NCI-H1105 (cell line): ENCODE measurements at regions not wholly inside any gene's neighbourhood (a gene's known extent, or its start where the extent isn't known, plus 50 kb on each side); places are given as distances from the start of the nearest gene placed in this dataset.
A peak's percentile ranks its signal among the peaks of the same experiment; 100 is the strongest.

ENCODE experiments used
- DNase-seq: peaks from one replicate; lab custom pipeline; 2025; lab: John Stamatoyannopoulos, UW

DNA sequence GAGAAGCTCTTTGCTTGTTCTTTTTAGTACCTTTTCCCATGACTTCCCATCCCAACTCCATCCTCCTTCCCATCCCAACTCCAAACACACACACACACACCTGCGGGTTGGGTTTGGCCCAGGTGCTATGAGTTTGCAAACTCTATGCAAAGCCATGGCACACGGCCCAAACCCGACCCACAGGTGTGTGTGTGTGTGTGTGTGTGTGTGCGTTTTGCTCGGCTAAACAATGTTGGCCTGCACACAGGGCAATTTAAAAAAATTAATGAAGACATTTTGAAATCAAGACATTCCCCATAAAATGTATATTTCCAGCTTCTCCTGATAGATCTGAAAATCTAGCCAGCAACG, 103.7 kb upstream of the TLE3 start:
- no peak for DNase-seq

DNA sequence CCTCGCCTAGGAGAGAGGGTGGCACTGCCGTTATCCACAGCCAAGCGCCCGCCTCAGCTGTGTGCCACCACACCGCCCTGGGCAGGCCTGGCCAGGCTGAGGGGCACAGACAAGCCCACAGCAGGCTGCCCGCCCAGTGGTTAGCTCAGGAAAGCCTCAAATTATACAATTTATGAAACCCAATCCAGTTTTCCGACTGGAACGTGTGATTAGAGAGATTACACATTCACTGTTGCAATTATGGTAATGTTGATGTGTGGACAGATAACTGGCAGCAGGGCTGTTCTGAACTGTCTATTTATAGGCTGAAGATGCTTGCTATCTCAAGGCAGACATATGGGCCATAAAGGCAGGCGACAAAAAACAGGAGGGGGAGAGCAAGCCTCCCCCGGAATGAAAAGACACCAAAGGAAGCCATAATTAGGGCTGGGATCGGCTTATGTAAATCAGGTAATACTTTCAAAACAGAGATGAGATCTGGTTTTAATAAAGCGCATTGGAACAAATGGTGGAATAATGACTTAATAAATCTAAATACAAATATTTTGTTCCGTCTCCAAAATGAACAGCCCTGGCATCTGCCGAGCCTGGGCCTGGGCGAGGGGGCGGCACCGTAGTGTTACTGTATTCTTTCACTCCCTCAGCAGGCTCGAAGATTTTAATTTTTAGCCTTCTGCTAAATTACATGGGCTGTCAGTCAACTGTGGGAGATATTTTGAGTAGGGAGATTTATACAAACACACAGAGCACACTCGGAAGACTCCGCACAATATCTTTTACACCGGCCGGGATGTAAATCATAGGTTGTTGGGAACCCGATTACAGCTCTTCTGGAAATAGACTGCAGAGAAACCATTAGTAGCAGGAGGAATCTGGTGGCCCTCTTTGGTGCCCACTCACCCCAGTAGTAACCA, 103.1 kb upstream of the TLE3 start:
- peak; percentile 58 for DNase-seq

DNA sequence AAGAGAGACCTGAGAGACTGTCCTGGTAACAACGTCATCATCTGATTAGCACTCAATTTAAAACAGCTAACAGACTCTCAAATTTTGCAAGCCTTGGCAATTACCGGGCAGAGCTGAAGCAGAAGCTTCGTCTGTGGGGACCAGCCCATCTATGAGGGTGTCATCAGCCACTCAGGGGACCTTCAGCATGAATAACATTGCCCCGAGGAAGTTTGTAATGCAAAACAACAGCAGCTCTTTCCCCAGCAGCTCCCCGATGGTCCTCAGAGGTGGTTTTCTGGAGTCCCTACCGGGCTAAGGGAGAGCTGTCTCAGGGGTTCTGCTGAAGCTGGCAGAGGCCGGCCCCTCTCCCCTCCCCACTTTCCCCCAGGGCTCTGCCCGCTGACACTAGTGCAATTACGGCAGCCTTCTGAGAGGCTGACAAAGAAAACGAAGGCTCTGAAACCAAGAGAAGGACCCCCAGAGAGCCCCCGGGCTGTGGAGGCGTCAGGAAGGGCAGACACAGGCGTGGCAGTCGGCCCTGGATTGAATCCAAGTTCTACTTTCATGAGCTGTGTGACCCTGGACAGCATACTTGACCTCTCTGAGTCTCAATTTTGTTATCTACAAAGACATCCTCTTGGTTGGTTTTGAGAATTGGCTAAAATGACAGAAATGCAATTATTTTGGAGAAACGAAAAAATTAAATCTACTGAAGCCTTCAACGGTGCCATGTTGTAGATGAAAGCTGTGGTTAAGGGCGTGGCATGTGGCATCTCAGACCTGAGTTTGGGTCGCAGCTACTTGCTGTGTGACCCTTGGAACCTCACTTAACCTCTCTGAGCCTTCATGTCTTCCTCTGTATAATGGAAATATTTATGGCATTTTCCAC, 102.1 kb upstream of the TLE3 start:
- no peak for DNase-seq

DNA sequence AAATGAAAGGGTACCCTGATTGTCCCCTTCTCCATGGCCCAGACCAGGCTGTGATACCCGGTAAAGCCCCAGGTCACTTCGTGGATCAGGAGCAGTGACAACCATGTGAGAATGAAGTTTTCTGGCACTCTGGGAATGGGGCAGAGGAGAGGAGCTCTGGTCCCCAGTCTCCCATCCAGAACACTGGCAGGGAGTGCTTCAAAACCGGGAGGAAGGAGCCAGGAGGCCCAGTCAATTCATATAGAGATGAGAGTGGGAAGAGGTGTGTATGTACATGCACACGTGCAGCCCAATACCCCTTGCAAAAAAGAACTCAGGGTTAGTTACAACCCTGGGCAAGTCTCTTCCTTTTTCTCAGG, 101.4 kb upstream of the TLE3 start:
- DNase-seq, result no peak

DNA sequence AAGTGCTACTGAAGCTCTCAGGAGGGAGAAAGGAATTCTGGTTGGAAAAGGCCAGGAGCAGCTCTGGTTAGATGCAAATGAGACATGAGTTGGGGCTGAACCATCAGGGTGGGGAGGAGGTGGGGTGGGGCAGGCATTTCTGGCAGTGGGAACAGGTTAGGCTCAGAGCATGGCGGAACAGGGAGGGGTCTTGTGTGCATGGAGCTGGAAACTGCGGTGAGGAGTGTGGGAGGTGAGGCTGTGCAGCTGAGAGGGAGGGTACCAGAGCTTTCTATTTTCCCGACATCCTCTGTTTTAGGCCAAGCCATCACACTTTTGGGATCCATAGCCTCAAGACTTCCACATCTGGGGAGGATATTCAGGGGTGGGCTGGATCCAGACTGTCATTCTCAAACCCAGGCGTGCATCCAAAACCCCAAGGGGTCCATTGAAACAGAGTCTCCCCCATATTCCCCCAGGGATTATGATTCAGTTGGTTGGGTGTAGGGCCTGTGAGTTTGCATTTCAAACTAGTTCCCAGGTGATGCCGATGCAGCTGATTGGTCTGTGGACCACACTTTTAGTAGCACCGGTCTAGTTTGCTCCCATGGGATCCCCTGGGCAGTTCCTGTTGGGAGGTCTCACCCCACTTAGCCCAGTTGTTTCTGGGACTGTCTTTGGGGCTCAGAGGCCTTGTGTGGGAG, 100.9 kb upstream of the TLE3 start:
- no peak for DNase-seq

DNA sequence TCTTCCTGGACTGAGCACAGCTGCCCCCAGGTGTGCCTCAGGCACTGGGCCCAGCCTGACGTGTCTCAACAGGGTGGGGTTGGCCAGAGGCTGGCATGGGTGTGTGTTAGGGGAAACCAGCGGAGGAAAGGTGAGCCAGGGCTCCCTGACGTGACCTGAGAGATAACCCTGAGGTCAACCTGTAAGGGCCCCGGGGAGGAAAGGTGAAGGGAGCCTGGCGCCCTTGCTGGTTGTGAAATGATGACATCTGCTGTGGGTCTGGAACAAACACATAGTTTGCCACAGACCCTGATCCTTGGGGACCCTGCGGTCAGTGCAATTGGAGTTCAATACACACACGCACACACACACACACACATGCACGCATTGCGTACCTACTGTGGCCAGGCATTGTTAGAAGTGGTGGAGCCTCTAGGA, 100.2 kb upstream of the TLE3 start:
- DNase-seq, result no peak

DNA sequence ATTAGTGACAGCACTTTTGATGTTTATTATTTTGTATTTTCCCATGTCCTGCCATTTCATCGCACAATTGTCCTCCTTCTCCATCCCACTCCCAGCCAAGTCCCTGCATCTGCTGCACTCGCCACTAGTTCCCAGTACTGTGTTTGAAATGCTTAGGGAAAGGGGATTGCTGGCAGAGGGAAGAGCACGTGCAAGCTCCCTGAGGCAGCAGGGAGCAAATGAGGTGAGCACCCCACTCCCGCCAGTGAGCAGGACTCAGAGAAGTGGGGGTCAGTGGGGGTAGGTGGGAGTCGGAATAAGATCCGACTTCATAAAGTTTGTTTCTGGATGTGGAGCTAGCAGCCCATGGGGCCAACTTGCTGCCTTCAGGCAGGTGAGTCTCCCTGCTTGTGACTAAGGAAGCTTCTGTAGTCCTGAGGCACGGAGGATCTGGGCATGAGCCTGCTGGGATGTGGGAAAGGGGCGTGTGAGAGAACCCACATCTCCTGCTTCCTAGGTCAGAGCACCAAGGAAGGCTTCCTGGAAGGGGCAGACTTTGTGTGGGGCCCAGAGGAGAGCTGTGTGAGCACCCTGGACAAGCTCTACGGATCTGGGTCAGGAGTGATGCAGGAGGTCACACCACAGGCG, 99.7 kb upstream of the TLE3 start:
- DNase-seq, result no peak

DNA sequence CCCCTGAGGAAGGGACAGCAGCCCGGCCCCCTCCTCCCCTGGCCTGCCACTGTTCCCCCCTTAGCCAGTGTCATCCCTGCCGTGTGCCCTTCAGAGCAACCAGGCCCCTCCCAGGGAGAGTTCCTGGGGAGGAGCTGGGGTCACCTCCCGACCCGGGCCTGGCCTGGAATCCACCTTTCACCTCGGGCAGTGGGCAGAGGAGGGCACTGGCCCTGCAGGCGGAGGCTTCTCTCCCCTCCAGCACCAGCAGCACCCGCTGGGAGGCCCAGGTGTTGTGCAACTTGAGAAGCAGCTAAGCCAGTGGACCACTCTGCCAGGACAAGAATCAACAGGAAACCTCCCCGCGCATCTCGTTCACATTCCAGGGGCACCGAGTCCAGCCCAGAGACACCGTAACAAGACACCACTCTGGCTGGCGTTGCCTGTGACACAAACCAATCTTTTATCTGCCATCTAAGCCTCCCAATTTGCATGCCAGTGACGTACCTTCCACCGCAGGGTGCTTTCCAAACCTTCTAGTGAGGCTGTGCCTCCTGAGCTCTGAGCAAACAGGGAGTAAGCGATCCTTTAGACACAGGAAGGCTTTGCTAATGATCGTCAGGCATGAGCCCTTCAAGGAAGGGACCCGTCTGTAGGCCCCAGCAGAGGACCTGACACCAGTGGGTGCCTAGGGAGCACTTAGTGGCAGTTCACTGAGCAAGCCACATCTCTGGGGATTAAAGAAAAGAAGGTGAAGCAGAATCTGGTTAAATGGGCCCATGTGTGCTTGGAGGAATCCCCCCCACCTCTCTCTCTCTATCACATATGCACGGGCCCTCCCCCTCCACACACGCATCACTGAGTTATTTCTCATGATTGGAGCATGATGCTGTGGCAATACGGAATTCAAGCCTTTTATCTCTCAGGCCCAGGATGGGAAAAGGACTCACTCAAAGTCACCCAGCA, 98.9 kb upstream of the TLE3 start:
- peak; percentile 93 for DNase-seq

DNA sequence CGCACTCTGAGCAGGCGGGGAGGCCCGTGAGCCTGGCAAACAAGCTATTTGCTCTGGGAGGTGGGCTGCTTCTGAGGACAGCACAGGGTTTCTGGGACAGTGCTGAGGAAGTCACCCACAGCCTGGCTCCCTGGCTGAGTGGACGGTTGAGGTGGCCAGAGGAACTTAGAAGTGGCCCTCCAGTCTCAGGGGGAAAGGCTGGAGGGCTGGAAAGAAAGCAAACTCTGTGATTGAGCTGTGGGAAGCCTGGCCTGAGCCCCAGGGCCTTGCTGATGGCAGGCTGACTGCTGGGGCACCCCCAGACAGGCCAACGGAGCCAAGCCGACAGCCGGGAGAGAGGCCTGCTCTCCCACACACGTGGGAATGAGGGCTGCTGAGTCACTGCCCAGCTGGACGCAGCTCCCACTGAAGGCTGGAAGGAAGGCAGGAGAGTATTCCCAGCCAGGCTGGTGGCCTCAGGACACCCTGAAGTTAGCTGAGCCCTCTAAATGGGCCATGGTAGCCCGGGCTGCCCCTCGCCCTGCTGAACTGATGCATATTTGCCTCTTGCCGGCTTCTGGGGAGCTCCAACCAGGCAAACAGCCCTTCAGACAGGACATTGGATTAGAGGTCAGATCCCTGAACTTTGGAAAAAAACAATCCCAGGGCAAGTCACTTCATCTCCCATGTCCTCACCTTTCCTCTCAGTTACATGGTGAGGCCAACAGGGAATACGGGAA, 98.0 kb upstream of the TLE3 start:
- no peak for DNase-seq

DNA sequence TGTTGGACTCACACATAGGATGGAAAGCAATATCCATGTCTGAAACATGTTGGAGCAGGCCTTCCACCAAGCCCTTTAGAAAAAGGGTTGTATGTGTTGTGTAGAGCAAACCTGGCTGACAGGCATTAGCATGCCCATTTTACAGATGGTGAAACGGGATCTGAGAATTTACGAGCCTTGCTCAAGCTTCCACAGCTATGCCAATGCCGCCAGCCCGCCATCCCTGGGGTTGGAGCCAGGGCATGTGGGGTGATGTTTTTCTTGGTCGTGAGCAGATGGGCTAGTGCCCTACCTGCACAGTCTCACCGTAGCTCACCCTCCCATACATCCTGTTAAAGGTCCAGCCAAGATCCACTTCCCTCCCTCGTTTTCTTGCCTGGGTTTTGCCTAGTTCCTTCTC, 97.5 kb upstream of the TLE3 start:
- DNase-seq, result no peak

DNA sequence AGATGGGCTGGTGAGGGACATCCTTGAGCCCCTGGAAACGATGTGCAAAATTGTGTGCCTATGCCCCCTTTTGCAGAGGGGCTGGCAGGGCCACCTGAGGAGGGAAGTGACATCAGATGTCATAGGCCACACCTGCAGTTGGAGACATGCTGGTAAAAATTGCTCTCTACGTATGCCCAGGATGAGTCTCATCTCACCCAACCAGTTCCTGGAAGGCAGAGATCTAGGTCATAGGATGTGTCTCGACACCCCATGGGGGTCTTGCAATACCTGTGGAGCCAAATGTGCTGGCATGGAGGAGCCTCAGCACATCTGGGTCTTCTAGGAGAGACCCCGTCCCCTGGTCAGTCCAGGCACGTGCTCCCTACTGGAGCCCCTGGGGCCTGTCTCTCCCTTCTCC, 96.5 kb upstream of the TLE3 start:
- no peak for DNase-seq

DNA sequence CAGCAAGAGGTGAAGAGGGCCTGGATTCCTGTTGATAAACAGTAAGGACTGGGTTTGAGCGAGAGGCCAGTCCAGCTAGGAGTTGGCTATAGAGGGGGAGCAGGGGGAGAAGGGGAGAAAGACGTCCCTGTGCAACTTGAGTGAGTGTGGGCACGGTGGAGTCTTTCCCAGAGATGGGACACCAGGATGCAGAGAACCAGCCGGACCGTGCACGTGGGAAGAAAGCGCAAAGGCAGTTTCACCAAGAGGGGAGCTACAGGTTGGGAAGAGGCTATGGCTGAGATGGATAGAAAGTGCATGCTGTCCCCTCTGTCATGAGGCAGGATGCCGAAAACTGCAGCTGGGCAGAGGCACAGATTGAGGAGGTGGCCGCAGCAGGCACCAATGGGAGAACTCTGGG, 96.0 kb upstream of the TLE3 start:
- no peak for DNase-seq

DNA sequence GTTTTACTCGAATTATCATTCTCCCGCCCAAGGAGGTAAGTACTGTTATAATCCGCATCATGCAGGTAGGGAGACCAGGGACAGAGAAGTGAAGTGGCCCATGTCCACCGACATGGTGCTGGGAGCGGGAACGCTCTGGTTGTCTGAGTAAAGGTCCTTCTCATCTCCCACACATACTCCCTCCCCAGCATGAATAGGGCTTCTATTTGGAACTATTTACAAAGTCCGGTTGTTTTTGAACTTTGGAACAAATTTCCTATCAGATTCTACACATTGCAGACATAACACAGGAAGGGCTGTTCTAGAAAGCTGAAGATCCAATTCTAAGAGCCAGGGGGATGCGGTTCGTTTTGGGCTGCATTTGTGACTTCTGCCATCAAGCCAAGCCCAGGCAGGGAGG, 94.8 kb upstream of the TLE3 start:
- no peak for DNase-seq

DNA sequence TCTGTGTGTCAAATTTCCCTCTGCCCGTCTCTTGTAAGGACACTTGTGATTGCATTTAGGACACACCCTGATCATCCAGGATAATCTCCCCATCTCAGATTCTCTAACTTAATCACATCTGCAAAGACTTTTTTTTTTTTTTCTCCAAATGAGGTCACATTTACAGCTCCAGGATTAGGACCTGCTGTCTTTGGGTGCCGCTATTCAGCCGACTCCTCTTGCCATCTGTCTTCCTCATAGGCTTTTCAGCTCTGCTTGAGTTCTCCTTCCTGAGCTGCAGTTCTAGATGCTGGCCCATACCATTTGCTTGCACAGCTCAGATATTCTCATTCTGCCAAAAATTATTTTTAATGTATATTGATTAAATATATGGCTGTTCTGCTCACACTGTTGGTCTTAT, 94.3 kb upstream of the TLE3 start:
- no peak for DNase-seq

DNA sequence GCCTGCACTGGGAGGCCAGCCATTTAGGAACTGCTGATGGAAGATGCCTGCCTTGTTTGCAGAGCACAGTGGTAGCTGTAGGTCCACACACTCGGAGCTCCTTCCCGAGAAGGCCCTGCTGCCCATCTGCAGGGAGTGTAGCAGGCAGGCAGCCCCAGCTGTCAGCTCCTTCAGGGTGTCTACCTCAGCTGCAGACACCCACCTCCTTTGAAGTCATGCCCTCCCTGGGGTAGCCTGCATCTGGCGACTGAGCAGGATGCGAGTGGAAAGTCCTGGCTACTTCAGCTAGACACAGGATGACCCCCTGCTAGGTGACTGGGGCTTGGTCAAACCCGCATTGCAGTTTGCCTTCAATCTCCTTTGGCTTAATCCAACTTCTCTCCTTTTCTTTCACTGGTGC, 93.2 kb upstream of the TLE3 start:
- DNase-seq, result no peak

DNA sequence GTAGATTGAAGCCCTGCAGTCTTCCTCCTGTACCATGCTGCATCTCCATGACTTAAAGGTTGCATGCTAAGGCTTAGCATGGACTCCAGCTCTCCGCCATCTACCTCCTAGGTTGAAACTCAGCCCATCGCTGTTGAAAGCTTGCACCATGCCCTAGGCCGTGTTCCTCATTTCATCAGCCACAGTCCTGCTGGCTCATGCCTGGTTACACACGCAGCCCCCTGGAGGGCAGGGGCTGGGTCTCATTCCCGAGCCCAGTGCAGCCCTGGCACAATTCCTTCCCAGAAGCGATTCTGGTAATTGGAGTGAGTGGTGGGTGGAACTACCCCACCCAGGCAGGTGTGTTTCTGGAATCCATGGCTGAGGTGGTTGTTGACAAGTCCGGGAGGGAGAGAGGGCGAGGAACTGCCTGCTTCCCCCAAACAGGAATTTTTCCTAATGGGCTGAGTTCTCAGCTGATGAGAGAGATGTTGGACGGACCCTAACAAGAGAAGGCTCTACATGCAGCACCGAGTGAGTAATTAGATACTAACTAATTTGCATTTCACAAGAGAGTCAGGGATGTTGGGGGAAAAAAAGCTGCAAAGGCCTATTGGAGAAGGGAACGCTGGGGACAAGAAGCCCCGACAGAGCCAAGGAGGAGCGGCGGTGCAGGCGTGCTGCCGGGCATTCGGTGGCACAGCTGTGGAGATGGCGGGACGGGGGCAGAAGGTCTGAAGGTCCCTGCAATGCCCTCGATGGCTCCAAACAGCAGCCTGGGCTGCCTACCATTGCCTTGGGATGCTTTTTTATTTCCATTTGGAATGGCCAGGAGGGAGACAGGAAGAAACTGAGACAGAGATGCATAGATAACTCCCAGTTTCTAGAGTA, 92.3 kb upstream of the TLE3 start:
- DNase-seq, result no peak

DNA sequence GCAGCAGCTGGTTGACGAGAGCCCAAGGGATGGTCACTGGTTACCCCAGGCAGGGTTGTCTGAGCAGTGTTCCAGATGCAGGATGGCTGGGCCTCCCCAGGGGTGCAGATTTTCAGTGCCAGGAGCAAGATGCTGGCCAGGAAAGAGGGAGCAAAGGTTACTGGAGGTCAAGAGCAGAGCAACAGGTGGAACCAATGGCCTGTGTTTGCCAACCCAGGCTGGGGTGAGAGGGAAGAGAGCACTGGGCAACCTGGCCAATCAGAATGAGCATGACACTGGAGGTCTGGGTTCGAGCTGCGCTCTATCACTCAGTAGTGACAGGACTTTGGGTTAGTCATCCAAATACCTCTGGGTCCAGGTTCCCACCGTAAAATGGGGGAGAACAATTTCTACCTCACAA, 90.6 kb upstream of the TLE3 start:
- DNase-seq, result no peak

DNA sequence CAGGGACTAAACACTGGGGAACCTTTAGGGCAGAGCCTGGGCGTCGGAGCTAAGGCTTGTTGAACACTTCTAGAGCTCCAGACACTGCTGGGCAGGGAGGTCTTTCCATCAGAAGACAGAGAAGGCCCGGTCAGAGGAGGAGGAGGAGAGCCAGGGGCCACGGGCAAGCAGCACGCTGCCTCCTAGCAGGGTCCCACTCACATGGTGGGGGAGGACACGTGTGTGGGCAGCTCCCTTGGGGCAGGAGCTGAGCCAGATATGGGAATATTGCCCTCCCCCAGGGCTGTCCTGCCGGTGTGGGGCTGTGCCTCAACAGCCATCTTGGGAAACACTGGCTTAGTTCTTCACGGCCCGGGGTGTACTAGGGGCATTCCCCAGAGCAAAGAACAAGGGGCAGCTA, 89.6 kb upstream of the TLE3 start:
- no peak for DNase-seq

DNA sequence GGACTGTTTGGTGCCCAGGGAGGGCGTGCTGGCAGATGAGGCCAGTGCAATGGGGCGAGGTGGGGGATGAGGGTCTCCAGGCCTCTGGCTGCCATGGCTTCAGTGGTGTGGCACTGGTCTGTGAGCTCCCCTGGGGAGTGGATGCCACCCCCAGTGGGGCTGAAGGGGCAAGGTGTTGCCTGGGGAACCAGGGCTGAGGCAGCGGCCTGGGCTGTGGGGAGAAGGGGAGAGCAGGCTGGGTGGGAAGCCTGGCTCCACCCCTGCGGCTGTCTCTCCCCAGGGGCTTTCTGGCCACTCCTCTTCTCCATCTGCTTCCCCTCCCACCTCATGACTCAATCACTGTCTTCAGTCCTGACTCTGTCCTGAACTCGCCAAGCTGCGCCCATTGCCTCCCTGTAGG, 88.4 kb upstream of the TLE3 start:
- no peak for DNase-seq
